22Rv1 (cell line): ENCODE measurements at regions not wholly inside any gene's neighbourhood (a gene's known extent, or its start where the extent isn't known, plus 50 kb on each side); places are given as distances from the start of the nearest gene placed in this dataset.

ENCODE experiments used
- ZFX ChIP-seq: fragments of 450-650 bp; IDR thresholded peaks from 2 replicates; pipeline ENCODE4 v1.6.1; 2017; ENCODE audit warnings: antibody characterized with exemption, borderline replicate concordance
- TF ChIP-seq, protein P1 (sequence below): fragments of 450-650 bp; IDR thresholded peaks from 2 replicates; pipeline ENCODE4 v1.5.1; 2017; ENCODE audit warnings: mild to moderate bottlenecking

DNA sequence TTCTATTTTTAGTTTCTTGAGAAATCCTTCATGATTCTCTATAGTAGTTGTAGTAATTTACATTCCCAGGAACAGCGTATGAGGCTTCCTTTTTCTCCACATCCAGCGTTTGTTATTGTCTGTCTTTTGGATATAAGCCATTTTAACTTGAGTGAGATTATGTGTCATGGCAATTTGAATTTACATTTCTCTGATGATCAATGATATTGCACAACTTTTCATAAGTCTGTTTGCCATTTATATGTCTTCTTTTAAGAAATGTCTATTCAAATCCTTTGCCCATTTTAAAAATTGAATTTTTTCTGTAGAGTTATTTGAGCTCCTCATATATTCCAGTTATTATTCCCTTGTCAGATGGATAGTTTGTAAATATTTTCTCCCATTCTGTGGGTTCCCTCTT lies 285.1 kb downstream of the REEP3 start:
- TF ChIP-seq, protein P1, sequence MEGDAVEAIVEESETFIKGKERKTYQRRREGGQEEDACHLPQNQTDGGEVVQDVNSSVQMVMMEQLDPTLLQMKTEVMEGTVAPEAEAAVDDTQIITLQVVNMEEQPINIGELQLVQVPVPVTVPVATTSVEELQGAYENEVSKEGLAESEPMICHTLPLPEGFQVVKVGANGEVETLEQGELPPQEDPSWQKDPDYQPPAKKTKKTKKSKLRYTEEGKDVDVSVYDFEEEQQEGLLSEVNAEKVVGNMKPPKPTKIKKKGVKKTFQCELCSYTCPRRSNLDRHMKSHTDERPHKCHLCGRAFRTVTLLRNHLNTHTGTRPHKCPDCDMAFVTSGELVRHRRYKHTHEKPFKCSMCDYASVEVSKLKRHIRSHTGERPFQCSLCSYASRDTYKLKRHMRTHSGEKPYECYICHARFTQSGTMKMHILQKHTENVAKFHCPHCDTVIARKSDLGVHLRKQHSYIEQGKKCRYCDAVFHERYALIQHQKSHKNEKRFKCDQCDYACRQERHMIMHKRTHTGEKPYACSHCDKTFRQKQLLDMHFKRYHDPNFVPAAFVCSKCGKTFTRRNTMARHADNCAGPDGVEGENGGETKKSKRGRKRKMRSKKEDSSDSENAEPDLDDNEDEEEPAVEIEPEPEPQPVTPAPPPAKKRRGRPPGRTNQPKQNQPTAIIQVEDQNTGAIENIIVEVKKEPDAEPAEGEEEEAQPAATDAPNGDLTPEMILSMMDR = no peak
- no peak for TF ChIP-seq ZFX
